Muscle of leg (tissue), 3 donors: ENCODE measurements at regions not wholly inside any gene's neighbourhood (a gene's known extent, or its start where the extent isn't known, plus 50 kb on each side); places are given as distances from the start of the nearest gene placed in this dataset.
A peak's percentile ranks its signal among the peaks of the same experiment; 100 is the strongest.

Experiments used
- DNase-seq: peaks from one replicate; pipeline ENCODE4 v3.0.0; 2013
- H3K27ac ChIP-seq: one replicate; pipeline ENCODE4 v1.5.1; 2013; ENCODE audit warnings: mild to moderate bottlenecking, low read length, control low read depth
- H3K27me3 ChIP-seq: one replicate; pipeline ENCODE4 v1.6.1; 2013; ENCODE audit warnings: low read length; ENCODE audit not compliant: control insufficient read depth, insufficient read depth
- H3K36me3 ChIP-seq: one replicate; pipeline ENCODE4 v1.6.1; 2013; ENCODE audit warnings: low read length; ENCODE audit not compliant: control insufficient read depth, insufficient read depth
- H3K4me1 ChIP-seq: one replicate; pipeline ENCODE4 v1.6.1; 2013; ENCODE audit warnings: low read length; ENCODE audit not compliant: control insufficient read depth, insufficient read depth
- H3K4me3 ChIP-seq: one replicate; pipeline ENCODE4 v1.5.1; 2013; ENCODE audit warnings: low read length, control low read depth
- H3K9me3 ChIP-seq: replicated peaks from 2 replicates; pipeline ENCODE4 v1.6.1; 2013; ENCODE audit warnings: low read depth, low read length; ENCODE audit not compliant: control insufficient read depth
- WGBS: methylation state at CpG from one replicate; pipeline ENCODE4 v1.1.5; 2013; ENCODE audit warnings: missing lambda C conversion rate; ENCODE audit not compliant: insufficient coverage; 5-methylcytosine and 5-hydroxymethylcytosine counted together

GRCh38 chr5:58335518-58335917, 124.4 kb downstream of the PLK2 start:
- no peak for DNase-seq
- Histone ChIP-seq H3K36me3 (no peaks in the 10 kb centered on the region), H3K4me3 (no peak overlapping the region), H3K27me3 (no peaks in the 10 kb centered on the region), H3K4me1 (no peaks in the 10 kb centered on the region), H3K27ac (no peak overlapping the region), H3K9me3 (no peaks in the 10 kb centered on the region)

- DNase-seq: no peak
- Histone ChIP-seq H3K4me3 (no peak overlapping the region), H3K36me3 (no peaks in the 10 kb centered on the region), H3K9me3 (no peaks in the 10 kb centered on the region), H3K27me3 (no peaks in the 10 kb centered on the region), H3K4me1 (no peaks in the 10 kb centered on the region), H3K27ac (no peak overlapping the region)
Measured at GRCh38 chr5:58334035-58334434, 125.9 kb downstream of the PLK2 start.

GRCh38 chr5:58330781-58331180, 129.1 kb downstream of the PLK2 start:
- Histone ChIP-seq H3K4me3 (no peak overlapping the region), H3K4me1 (no peaks in the 10 kb centered on the region), H3K27ac (no peak overlapping the region), H3K9me3 (no peaks in the 10 kb centered on the region), H3K27me3 (no peaks in the 10 kb centered on the region), H3K36me3 (no peaks in the 10 kb centered on the region)
- DNase-seq: no peak
- WGBS: no CpG with 5 or more reads among the region's 2 CpGs

GRCh38 chr5:58327289-58327688, 132.6 kb downstream of the PLK2 start:
- H3K27ac ChIP-seq: no peak overlapping the region
- WGBS: no CpG with 5 or more reads among the region's 1 CpG
- no peaks in the 10 kb centered on the region for H3K27me3 ChIP-seq
- no peaks in the 10 kb centered on the region for H3K36me3 ChIP-seq
- no peaks in the 10 kb centered on the region for H3K9me3 ChIP-seq
- no peaks in the 10 kb centered on the region for H3K4me1 ChIP-seq
- DNase-seq: no peak
- no peak overlapping the region for H3K4me3 ChIP-seq

- DNase-seq: peak; percentile 43
- Histone ChIP-seq H3K4me1 (no peaks in the 10 kb centered on the region), H3K27ac (no peak overlapping the region), H3K36me3 (no peaks in the 10 kb centered on the region), H3K27me3 (no peaks in the 10 kb centered on the region), H3K4me3 (no peak overlapping the region), H3K9me3 (no peaks in the 10 kb centered on the region)
- WGBS: no CpG with 5 or more reads among the region's 1 CpG
Measured at GRCh38 chr5:58326022-58326421, 133.9 kb downstream of the PLK2 start.

- H3K27me3 ChIP-seq: no peaks in the 10 kb centered on the region
- 70% methylated on average over 2 of the region's 3 CpGs for WGBS
- no peak for DNase-seq
- no peak overlapping the region for H3K27ac ChIP-seq
- no peak overlapping the region for H3K4me3 ChIP-seq
- no peaks in the 10 kb centered on the region for H3K4me1 ChIP-seq
- no peaks in the 10 kb centered on the region for H3K9me3 ChIP-seq
- no peaks in the 10 kb centered on the region for H3K36me3 ChIP-seq
Measured at GRCh38 chr5:58322453-58322852, 137.4 kb downstream of the PLK2 start.

GRCh38 chr5:58318468-58318867, 141.4 kb downstream of the PLK2 start:
- WGBS: no CpG with 5 or more reads among the region's 1 CpG
- H3K27me3 ChIP-seq: no peaks in the 10 kb centered on the region
- no peak for DNase-seq
- no peaks in the 10 kb centered on the region for H3K36me3 ChIP-seq
- no peak overlapping the region for H3K27ac ChIP-seq
- no peaks in the 10 kb centered on the region for H3K4me1 ChIP-seq
- H3K4me3 ChIP-seq: no peak overlapping the region
- no peaks in the 10 kb centered on the region for H3K9me3 ChIP-seq

GRCh38 chr5:58317808-58318207, 142.1 kb downstream of the PLK2 start:
- Histone ChIP-seq H3K27ac (no peak overlapping the region), H3K36me3 (no peaks in the 10 kb centered on the region), H3K9me3 (no peaks in the 10 kb centered on the region), H3K27me3 (no peaks in the 10 kb centered on the region), H3K4me3 (no peak overlapping the region), H3K4me1 (no peaks in the 10 kb centered on the region)
- no peak for DNase-seq

GRCh38 chr5:58317009-58317408, 142.9 kb downstream of the PLK2 start:
- no peak overlapping the region for H3K27ac ChIP-seq
- H3K9me3 ChIP-seq: no peaks in the 10 kb centered on the region
- H3K4me1 ChIP-seq: no peaks in the 10 kb centered on the region
- DNase-seq: peak; percentile 9
- no peaks in the 10 kb centered on the region for H3K27me3 ChIP-seq
- 77% methylated on average over 4 of the region's 7 CpGs for WGBS
- H3K4me3 ChIP-seq: no peak overlapping the region
- H3K36me3 ChIP-seq: no peaks in the 10 kb centered on the region

- Histone ChIP-seq H3K4me3 (no peak overlapping the region), H3K27me3 (no peaks in the 10 kb centered on the region), H3K36me3 (no peaks in the 10 kb centered on the region), H3K27ac (no peak overlapping the region), H3K9me3 (no peaks in the 10 kb centered on the region), H3K4me1 (no peaks in the 10 kb centered on the region)
- no CpG with 5 or more reads among the region's 1 CpG for WGBS
- no peak for DNase-seq
Measured at GRCh38 chr5:58315794-58316193, 144.1 kb downstream of the PLK2 start.

- Histone ChIP-seq H3K4me1 (no peaks in the 10 kb centered on the region), H3K9me3 (no peaks in the 10 kb centered on the region), H3K36me3 (no peaks in the 10 kb centered on the region), H3K27me3 (no peaks in the 10 kb centered on the region), H3K4me3 (no peak overlapping the region), H3K27ac (no peak overlapping the region)
- no peak for DNase-seq
- WGBS: 100% methylated on average over 1 of the region's 4 CpGs
Measured at GRCh38 chr5:58314356-58315210, 145.3 kb downstream of the PLK2 start.
